ENCODE measurements at regions not wholly inside any gene's neighbourhood (a gene's known extent, or its start where the extent isn't known, plus 50 kb on each side); places are given as distances from the start of the nearest gene placed in this dataset.

GRCh38 chr2:12400543-12400942 lies 316.2 kb upstream of the TRIB2 start:
- peaks cover 9% of the 10 kb centered on the region for H3K4me1 Mint-ChIP-seq
- intact Hi-C loops (cut with micrococcal nuclease) = no loop called here
- Histone ChIP-seq H3K27ac (ENCODE audit: low read length in 2 of 2) (no peak overlapping the region), H3K9me3 (ENCODE audit: control extremely low read depth in 1 of 3, control insufficient read depth in 2 of 3, insufficient read depth in 1 of 3, low read length in 2 of 3) (peaks cover 0 to 8% (median 6%) of the 10 kb centered on the region in 3 donors), H2AFZ (ENCODE audit: insufficient read depth, low read depth, low read length, poor library complexity, severe bottlenecking) (no peak overlapping the region), H3K9ac (ENCODE audit: low read length) (no peak overlapping the region), H3K4me1 (ENCODE audit: control insufficient read depth in 2 of 2, insufficient read depth in 2 of 2, low read length in 2 of 2) (peaks cover 0 to 8% of the 10 kb centered on the region in 2 donors), H3K36me3 (replicated peaks in 1 of 2; ENCODE audit: control extremely low read depth in 1 of 2, control insufficient read depth in 1 of 2, extremely low read depth in 1 of 2, insufficient read depth in 2 of 2, low read length in 1 of 2) (no peaks in the 10 kb centered on the region), H3K4me2 (replicated peaks; ENCODE audit: low read depth, low read length, poor library complexity, severe bottlenecking) (no peak overlapping the region), H3K27me3 (replicated peaks in 1 of 4; ENCODE audit: control extremely low read depth in 1 of 4, control insufficient read depth in 3 of 4, insufficient read depth in 4 of 4, low read length in 3 of 4) (no peaks in the 10 kb centered on the region), H3K79me2 (ENCODE audit: control insufficient read depth, insufficient read depth, low read length) (no peaks in the 10 kb centered on the region), H4K20me1 (ENCODE audit: control insufficient read depth, insufficient read depth, low read length, poor library complexity, severe bottlenecking) (no peaks in the 10 kb centered on the region), H3K4me3 (ENCODE audit: control extremely low read depth in 1 of 5, extremely low read depth in 1 of 5, insufficient read depth in 1 of 5, low read depth in 2 of 5, low read length in 4 of 5) (no peak overlapping the region)
- no peak for TF ChIP-seq CTCF (IDR thresholded peaks at IDR 0.05)
- no peak for TF ChIP-seq EZH2 (IDR thresholded peaks at IDR 0.05; ENCODE audit: borderline replicate concordance, insufficient read depth, low read depth, low read length, poor library complexity, severe bottlenecking)
- ATAC-seq (ENCODE audit: low read depth) = no peak
- 100% methylated on average over 2 of the region's 3 CpGs for WGBS (ENCODE audit: insufficient coverage)
- POLR2A ChIA-PET = no interaction called here
- DNase-seq = no peak
- peaks cover 3% of the 10 kb centered on the region for H3K27me3 Mint-ChIP-seq
- H3K27ac Mint-ChIP-seq = no peak overlapping the region
- CTCF ChIA-PET = no interaction called here
- H3K9me3 Mint-ChIP-seq (ENCODE audit: insufficient read depth) = peaks cover 2% of the 10 kb centered on the region
- H3K4me3 Mint-ChIP-seq = no peak overlapping the region

- H3K4me1 ChIP-seq (ENCODE audit: control insufficient read depth in 2 of 2, insufficient read depth in 2 of 2, low read length in 2 of 2) = peaks cover 0 to 8% of the 10 kb centered on the region in 2 donors
- no peaks in the 10 kb centered on the region for H4K20me1 ChIP-seq (ENCODE audit: control insufficient read depth, insufficient read depth, low read length, poor library complexity, severe bottlenecking)
- ChIA-PET POLR2A (no interaction called here), CTCF (no interaction called here)
- H3K4me1 Mint-ChIP-seq = peaks cover 9% of the 10 kb centered on the region
- WGBS (ENCODE audit: insufficient coverage) = 98% methylated on average over 4 of the region's 5 CpGs
- H2AFZ ChIP-seq (ENCODE audit: insufficient read depth, low read depth, low read length, poor library complexity, severe bottlenecking) = no peak overlapping the region
- intact Hi-C loops (cut with micrococcal nuclease) = no loop called here
- no peaks in the 10 kb centered on the region for H3K36me3 ChIP-seq (replicated peaks in 1 of 2; ENCODE audit: control extremely low read depth in 1 of 2, control insufficient read depth in 1 of 2, extremely low read depth in 1 of 2, insufficient read depth in 2 of 2, low read length in 1 of 2)
- no peak for TF ChIP-seq CTCF (IDR thresholded peaks at IDR 0.05)
- no peak for TF ChIP-seq EZH2 (IDR thresholded peaks at IDR 0.05; ENCODE audit: borderline replicate concordance, insufficient read depth, low read depth, low read length, poor library complexity, severe bottlenecking)
- no peak overlapping the region for H3K27ac ChIP-seq (ENCODE audit: low read length in 2 of 2)
- DNase-seq (no peak), ATAC-seq (ENCODE audit: low read depth) (no peak)
- H3K27me3 Mint-ChIP-seq = peaks cover 3% of the 10 kb centered on the region
- no peaks in the 10 kb centered on the region for H3K27me3 ChIP-seq (replicated peaks in 1 of 4; ENCODE audit: control extremely low read depth in 1 of 4, control insufficient read depth in 3 of 4, insufficient read depth in 4 of 4, low read length in 3 of 4)
- H3K9ac ChIP-seq (ENCODE audit: low read length) = no peak overlapping the region
- peaks cover 2% of the 10 kb centered on the region for H3K9me3 Mint-ChIP-seq (ENCODE audit: insufficient read depth)
- no peak overlapping the region for H3K27ac Mint-ChIP-seq
- H3K4me2 ChIP-seq (replicated peaks; ENCODE audit: low read depth, low read length, poor library complexity, severe bottlenecking) = no peak overlapping the region
- peaks cover 0 to 8% (median 6%) of the 10 kb centered on the region in 3 donors for H3K9me3 ChIP-seq (ENCODE audit: control extremely low read depth in 1 of 3, control insufficient read depth in 2 of 3, insufficient read depth in 1 of 3, low read length in 2 of 3)
- H3K4me3 Mint-ChIP-seq = no peak overlapping the region
- H3K4me3 ChIP-seq (ENCODE audit: control extremely low read depth in 1 of 5, extremely low read depth in 1 of 5, insufficient read depth in 1 of 5, low read depth in 2 of 5, low read length in 4 of 5) = no peak overlapping the region
- H3K79me2 ChIP-seq (ENCODE audit: control insufficient read depth, insufficient read depth, low read length) = no peaks in the 10 kb centered on the region
These were observed 314.1 kb upstream of the TRIB2 start for GRCh38 chr2:12402440-12403139.

Data from B cell (primary cell).